RWPE2 (cell line): ENCODE measurements at regions not wholly inside any gene's neighbourhood (a gene's known extent, or its start where the extent isn't known, plus 50 kb on each side); places are given as distances from the start of the nearest gene placed in this dataset.

ENCODE experiments used
- ATAC-seq: fragments of 200-7000 bp; cut with Tn5 transposase; 3 replicates; pipeline ENCODE4 v1.9.1; 2021; ENCODE audit warnings: low read depth
- DNase-seq: peaks from one replicate; pipeline ENCODE4 v3.0.0-alpha.2; 2020; ENCODE audit warnings: low spot score
- H3K27ac ChIP-seq: fragments of 450-650 bp; 2 replicates; pipeline ENCODE4 v1.5.1; 2017; ENCODE audit warnings: mild to moderate bottlenecking; ENCODE audit not compliant: poor library complexity, severe bottlenecking
- H3K27me3 ChIP-seq: fragments of 250-450 bp; sonication (Bioruptor Pico); 2 replicates; pipeline ENCODE4 v1.5.1; 2021; ENCODE audit warnings: mild to moderate bottlenecking, moderate library complexity; ENCODE audit not compliant: insufficient read depth, poor library complexity, severe bottlenecking
- H3K36me3 ChIP-seq: fragments of 250-450 bp; sonication (Bioruptor Pico); 2 replicates; pipeline ENCODE4 v1.5.1; 2020; ENCODE audit warnings: low read depth, mild to moderate bottlenecking, moderate library complexity
- H3K4me1 ChIP-seq: fragments of 250-450 bp; sonication (Bioruptor Pico); 2 replicates; pipeline ENCODE4 v1.5.1; 2021; ENCODE audit warnings: mild to moderate bottlenecking, moderate library complexity; ENCODE audit not compliant: insufficient read depth, poor library complexity, severe bottlenecking
- H3K4me3 ChIP-seq: fragments of 250-450 bp; sonication (Bioruptor Pico); 2 replicates; pipeline ENCODE4 v1.5.1; 2021; ENCODE audit warnings: mild to moderate bottlenecking, moderate library complexity; ENCODE audit not compliant: severe bottlenecking
- H3K9me3 ChIP-seq: fragments of 250-450 bp; sonication (Bioruptor Pico); 2 replicates; pipeline ENCODE4 v1.5.1; 2021; ENCODE audit warnings: mild to moderate bottlenecking, moderate library complexity; ENCODE audit not compliant: severe bottlenecking
- CTCF ChIP-seq: fragments of 450-650 bp; IDR thresholded peaks from one replicate; pipeline ENCODE4 v1.5.1; 2017; ENCODE audit warnings: mild to moderate bottlenecking, moderate library complexity; ENCODE audit not compliant: poor library complexity, severe bottlenecking

GRCh38 chr7:124351950-124352349, 319.1 kb upstream of the TMEM229A start:
- Histone ChIP-seq H3K9me3 (no peaks in the 10 kb centered on the region), H3K27me3 (no peaks in the 10 kb centered on the region), H3K36me3 (no peaks in the 10 kb centered on the region), H3K27ac (no peak overlapping the region), H3K4me3 (no peak overlapping the region), H3K4me1 (no peaks in the 10 kb centered on the region)
- TF ChIP-seq CTCF = no peak
- ATAC-seq (no peak), DNase-seq (no peak)

GRCh38 chr7:124349443-124349842, 316.6 kb upstream of the TMEM229A start:
- no peaks in the 10 kb centered on the region for H3K27me3 ChIP-seq
- H3K9me3 ChIP-seq = no peaks in the 10 kb centered on the region
- H3K27ac ChIP-seq = no peak overlapping the region
- no peak for TF ChIP-seq CTCF
- DNase-seq = no peak
- H3K4me1 ChIP-seq = no peaks in the 10 kb centered on the region
- no peaks in the 10 kb centered on the region for H3K36me3 ChIP-seq
- no peak overlapping the region for H3K4me3 ChIP-seq
- ATAC-seq = no peak

GRCh38 chr7:124338861-124339260, 306.0 kb upstream of the TMEM229A start:
- no peak for DNase-seq
- H3K9me3 ChIP-seq = no peaks in the 10 kb centered on the region
- TF ChIP-seq CTCF = no peak

GRCh38 chr7:124330731-124331407, 298.0 kb upstream of the TMEM229A start:
- Histone ChIP-seq H3K9me3 (no peaks in the 10 kb centered on the region), H3K27ac (no peak overlapping the region), H3K27me3 (no peaks in the 10 kb centered on the region), H3K4me3 (no peak overlapping the region), H3K4me1 (no peaks in the 10 kb centered on the region), H3K36me3 (no peaks in the 10 kb centered on the region)
- DNase-seq = no peak
- no peak for ATAC-seq
- no peak for TF ChIP-seq CTCF

More at GRCh38 chr7:124338861-124339260, 306.0 kb upstream of the TMEM229A start:
- H3K4me1 ChIP-seq = no peaks in the 10 kb centered on the region
- no peak overlapping the region for H3K27ac ChIP-seq
- no peak for ATAC-seq
- no peaks in the 10 kb centered on the region for H3K36me3 ChIP-seq
- H3K27me3 ChIP-seq = no peaks in the 10 kb centered on the region
- H3K4me3 ChIP-seq = no peak overlapping the region

- ATAC-seq (no peak), DNase-seq (no peak)
- no peaks in the 10 kb centered on the region for H3K27me3 ChIP-seq
- no peaks in the 10 kb centered on the region for H3K9me3 ChIP-seq
- TF ChIP-seq CTCF = no peak
- H3K27ac ChIP-seq = no peak overlapping the region
- H3K4me1 ChIP-seq = peaks cover 7% of the 10 kb centered on the region
- H3K36me3 ChIP-seq = no peaks in the 10 kb centered on the region
- no peak overlapping the region for H3K4me3 ChIP-seq
Observed at GRCh38 chr7:124328774-124329173, 295.9 kb upstream of the TMEM229A start.
